ENCODE measurements at regions not wholly inside any gene's neighbourhood (a gene's known extent, or its start where the extent isn't known, plus 50 kb on each side); places are given as distances from the start of the nearest gene placed in this dataset. TPM values are rescaled to one million over a fixed set of nuclear protein-coding genes. Genes with fewer than 3 reads are reported as not detected.
"Not testable (repeated sequence)": the region's sequence is repeated elsewhere in the genome, so short reads cannot be mapped to it uniquely, and the experiment has no call there.

GRCh38 chr6:119407156-119407555 is 57.6 kb upstream of the MAN1A1 start:
- H3K36me3 Mint-ChIP-seq (ENCODE audit: low read depth) = no peaks in the 10 kb centered on the region
- H3K4me1 Mint-ChIP-seq (ENCODE audit: low read depth) = no peaks in the 10 kb centered on the region
- no peak overlapping the region for H3K4me3 Mint-ChIP-seq
- no peak for ATAC-seq
- peaks cover 9% of the 10 kb centered on the region for H3K27me3 Mint-ChIP-seq (ENCODE audit: low read depth)
- H3K27ac Mint-ChIP-seq = no peak overlapping the region
- peaks cover 5% of the 10 kb centered on the region for H3K9me3 Mint-ChIP-seq (ENCODE audit: insufficient read depth)
- no peak for DNase-seq
- ChIA-PET POLR2A (no interaction called here), CTCF (no interaction called here)

- H3K27ac Mint-ChIP-seq; CTCF ChIA-PET; H3K4me1 Mint-ChIP-seq (ENCODE audit: low read depth); POLR2A ChIA-PET; H3K4me3 Mint-ChIP-seq; ATAC-seq; H3K36me3 Mint-ChIP-seq (ENCODE audit: low read depth); DNase-seq; H3K27me3 Mint-ChIP-seq (ENCODE audit: low read depth); H3K9me3 Mint-ChIP-seq (ENCODE audit: insufficient read depth): not testable (repeated sequence)
Measured at GRCh38 chr6:119405114-119405513, 55.6 kb upstream of the MAN1A1 start.

Small RNA genes lying in the stretch of these regions (microRNA-seq; reads per million reads assigned to microRNA genes)
- gene MIR3144 = not detected
